Astrocyte (in vitro differentiated cells and primary cell): ENCODE measurements at regions not wholly inside any gene's neighbourhood (a gene's known extent, or its start where the extent isn't known, plus 50 kb on each side); places are given as distances from the start of the nearest gene placed in this dataset.

Source experiments
- DNase-seq: peaks from one replicate; pipeline ENCODE4 v3.0.0-alpha.2; 2010; ENCODE audit warnings: low read depth
- FAIRE-seq: peaks from 2 replicates; lab custom pipeline; 2011; peaks lifted over from hg19 to GRCh38; lab: Jason Lieb, UNC
- H2AFZ ChIP-seq: 2 replicates; pipeline ENCODE4 v1.6.0; 2012; ENCODE audit warnings: low read depth, low read length, inconsistent platforms
- H3K27ac ChIP-seq: 2 replicates; pipeline ENCODE4 v1.5.1; 2011; ENCODE audit warnings: low read depth, low read length, inconsistent platforms
- H3K27me3 ChIP-seq: 2 replicates; pipeline ENCODE4 v1.6.0; 2011; ENCODE audit warnings: low read length, inconsistent platforms; ENCODE audit not compliant: insufficient read depth
- H3K36me3 ChIP-seq: 2 replicates; pipeline ENCODE4 v1.5.1; 2011; ENCODE audit warnings: low read length, inconsistent platforms; ENCODE audit not compliant: insufficient read depth
- H3K4me1 ChIP-seq: 2 replicates; pipeline ENCODE4 v1.5.1; 2011; ENCODE audit warnings: low read length, inconsistent platforms; ENCODE audit not compliant: insufficient read depth
- H3K4me2 ChIP-seq: 2 replicates; pipeline ENCODE4 v1.6.0; 2012; ENCODE audit warnings: low read length, inconsistent platforms
- H3K4me3 ChIP-seq: 2 replicates; pipeline ENCODE4 v1.5.1; 2011; ENCODE audit warnings: low read depth, mild to moderate bottlenecking, low read length, inconsistent platforms; ENCODE audit not compliant: insufficient read depth
- H3K79me2 ChIP-seq: 2 replicates; pipeline ENCODE4 v1.6.0; 2012; ENCODE audit warnings: mild to moderate bottlenecking, low read length, inconsistent platforms; ENCODE audit not compliant: insufficient read depth
- H3K9ac ChIP-seq: 2 replicates; pipeline ENCODE4 v1.6.0; 2012; ENCODE audit warnings: mild to moderate bottlenecking, low read length, inconsistent platforms
- H3K9me3 ChIP-seq: 2 replicates; pipeline ENCODE4 v1.5.1; 2012; ENCODE audit warnings: low read depth, mild to moderate bottlenecking, low read length, inconsistent platforms; ENCODE audit not compliant: insufficient read depth
- H4K20me1 ChIP-seq: 2 replicates; pipeline ENCODE4 v1.6.0; 2012; ENCODE audit warnings: low read length, inconsistent platforms; ENCODE audit not compliant: insufficient read depth
- H3K27ac Mint-ChIP-seq: one replicate; pipeline ENCODE4 v1.8.0; 2021; ENCODE audit warnings: mild to moderate bottlenecking, mixed read lengths; ENCODE audit not compliant: unreplicated experiment
- H3K27me3 Mint-ChIP-seq: one replicate; pipeline ENCODE4 v1.8.0; 2021; ENCODE audit warnings: low read depth, mixed read lengths; ENCODE audit not compliant: unreplicated experiment
- H3K36me3 Mint-ChIP-seq: one replicate; pipeline ENCODE4 v1.8.0; 2021; ENCODE audit warnings: low read depth, mixed read lengths; ENCODE audit not compliant: unreplicated experiment
- H3K4me1 Mint-ChIP-seq: one replicate; pipeline ENCODE4 v1.8.0; 2021; ENCODE audit warnings: low read depth, mixed read lengths; ENCODE audit not compliant: unreplicated experiment
- H3K4me3 Mint-ChIP-seq: one replicate; pipeline ENCODE4 v1.8.0; 2021; ENCODE audit warnings: mild to moderate bottlenecking, moderate library complexity, mixed read lengths; ENCODE audit not compliant: unreplicated experiment
- H3K9me3 Mint-ChIP-seq: one replicate; pipeline ENCODE4 v1.8.0; 2021; ENCODE audit warnings: mild to moderate bottlenecking, mixed read lengths; ENCODE audit not compliant: unreplicated experiment
- CTCF ChIP-seq: IDR thresholded peaks from 2 replicates; pipeline ENCODE4 v1.5.1; 2011; ENCODE audit warnings: low read depth, mild to moderate bottlenecking, inconsistent platforms, low read length, moderate library complexity; ENCODE audit not compliant: insufficient read depth
- EZH2 ChIP-seq: IDR thresholded peaks from 2 replicates; pipeline ENCODE4 v1.6.1; 2012; ENCODE audit warnings: mild to moderate bottlenecking, low read length, inconsistent platforms; ENCODE audit not compliant: insufficient read depth

DNA sequence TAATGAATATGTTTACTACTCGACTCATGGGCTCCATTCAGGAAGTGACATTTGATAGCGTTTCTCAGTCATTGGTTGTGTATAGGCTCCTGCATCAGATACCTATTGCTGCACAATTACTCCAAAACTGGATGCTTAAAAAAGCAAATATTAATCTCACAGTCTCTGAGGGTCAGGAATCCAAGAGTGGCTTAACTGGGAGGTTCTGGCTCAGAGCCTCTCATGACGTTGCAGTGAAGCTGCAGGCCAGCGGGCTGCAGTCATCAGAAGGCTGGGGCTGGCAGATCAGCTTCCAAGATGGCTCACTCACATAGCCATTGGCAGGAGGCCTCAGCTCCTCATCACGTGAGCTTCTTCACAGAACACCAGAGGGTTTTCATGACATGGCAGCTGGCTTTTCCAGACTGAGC, 525.1 kb upstream of the NBEA start:
- H3K4me3 ChIP-seq: no peak overlapping the region
- H3K4me3 Mint-ChIP-seq: no peak overlapping the region
- no peaks in the 10 kb centered on the region for H3K9me3 ChIP-seq
- no peak overlapping the region for H3K27ac ChIP-seq
- H3K4me1 ChIP-seq: no peaks in the 10 kb centered on the region
- H4K20me1 ChIP-seq: no peaks in the 10 kb centered on the region
- no peaks in the 10 kb centered on the region for H3K27me3 ChIP-seq
- no peak overlapping the region for H2AFZ ChIP-seq
- H3K36me3 Mint-ChIP-seq: no peaks in the 10 kb centered on the region
- no peaks in the 10 kb centered on the region for H3K27me3 Mint-ChIP-seq
- no peak overlapping the region for H3K9ac ChIP-seq
- H3K79me2 ChIP-seq: no peaks in the 10 kb centered on the region
- H3K9me3 Mint-ChIP-seq: no peaks in the 10 kb centered on the region
- no peak overlapping the region for H3K27ac Mint-ChIP-seq
- TF ChIP-seq CTCF (no peak), EZH2 (no peak)
- H3K4me1 Mint-ChIP-seq: peaks cover 26% of the 10 kb centered on the region
- H3K36me3 ChIP-seq: no peaks in the 10 kb centered on the region
- no peak for FAIRE-seq
- no peak overlapping the region for H3K4me2 ChIP-seq
- peak; percentile 83 for DNase-seq

DNA sequence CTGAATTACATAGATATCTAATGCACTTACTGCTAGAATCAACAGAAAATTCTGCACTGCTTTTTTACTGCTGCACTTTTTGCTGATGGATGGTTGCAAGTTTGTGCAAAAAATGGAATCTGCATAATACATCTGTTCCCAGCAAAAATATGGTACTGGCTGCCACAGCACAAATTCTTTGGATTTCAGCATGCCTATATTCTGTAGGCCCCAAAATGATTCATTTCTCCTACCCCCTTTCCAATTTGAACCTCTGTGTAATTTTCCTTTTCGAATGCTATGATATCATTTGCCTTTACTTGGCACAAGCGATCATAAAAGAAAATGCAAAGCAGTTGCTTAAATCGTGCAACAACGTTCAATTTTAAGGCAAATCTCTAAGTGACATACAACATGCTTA, 524.2 kb upstream of the NBEA start:
- DNase-seq (no peak), FAIRE-seq (no peak)
- no peaks in the 10 kb centered on the region for H3K9me3 Mint-ChIP-seq
- no peak overlapping the region for H3K9ac ChIP-seq
- H3K36me3 Mint-ChIP-seq: no peaks in the 10 kb centered on the region
- H4K20me1 ChIP-seq: no peaks in the 10 kb centered on the region
- no peak overlapping the region for H3K4me2 ChIP-seq
- H3K27me3 Mint-ChIP-seq: no peaks in the 10 kb centered on the region
- no peaks in the 10 kb centered on the region for H3K27me3 ChIP-seq
- H3K4me3 Mint-ChIP-seq: no peak overlapping the region
- H3K4me1 ChIP-seq: no peaks in the 10 kb centered on the region
- no peak for TF ChIP-seq CTCF
- TF ChIP-seq EZH2: no peak
- no peak overlapping the region for H3K27ac Mint-ChIP-seq
- no peak overlapping the region for H2AFZ ChIP-seq
- H3K79me2 ChIP-seq: no peaks in the 10 kb centered on the region
- H3K27ac ChIP-seq: no peak overlapping the region
- peaks cover 23% of the 10 kb centered on the region for H3K4me1 Mint-ChIP-seq
- no peaks in the 10 kb centered on the region for H3K36me3 ChIP-seq
- H3K4me3 ChIP-seq: no peak overlapping the region
- H3K9me3 ChIP-seq: no peaks in the 10 kb centered on the region

GRCh38 chr13:34419025-34419424, 523.0 kb upstream of the NBEA start:
- Histone ChIP-seq H3K27ac (no peak overlapping the region), H3K36me3 (no peaks in the 10 kb centered on the region), H2AFZ (no peak overlapping the region), H3K4me3 (no peak overlapping the region), H3K9me3 (no peaks in the 10 kb centered on the region), H3K27me3 (no peaks in the 10 kb centered on the region), H3K79me2 (no peaks in the 10 kb centered on the region), H4K20me1 (no peaks in the 10 kb centered on the region), H3K9ac (no peak overlapping the region), H3K4me1 (no peaks in the 10 kb centered on the region), H3K4me2 (no peak overlapping the region)
- Mint-ChIP-seq H3K36me3 (no peaks in the 10 kb centered on the region), H3K4me3 (no peak overlapping the region), H3K4me1 (peaks cover 12% of the 10 kb centered on the region), H3K9me3 (no peaks in the 10 kb centered on the region), H3K27me3 (no peaks in the 10 kb centered on the region), H3K27ac (no peak overlapping the region)
- no peak for DNase-seq
- FAIRE-seq: no peak
- TF ChIP-seq CTCF (no peak), EZH2 (no peak)
